Activated naive CD8-positive, alpha-beta T cell treated with anti-CD3 and anti-CD28 coated beads, Interleukin-2, amount 10 ng/mL, durations not matched to agents 7 days and 5 days (primary cell): ENCODE measurements at regions not wholly inside any gene's neighbourhood (a gene's known extent, or its start where the extent isn't known, plus 50 kb on each side); places are given as distances from the start of the nearest gene placed in this dataset.

ENCODE experiments used
- ATAC-seq: fragments of 150-1000 bp; cut with Tn5 transposase; one replicate; pipeline ENCODE4 v1.10.0; 2021; ENCODE audit warnings: low read depth, moderate library complexity
- POLR2A ChIA-PET: fragments of 350-600 bp; sonication (Branson Sonifier 250); formaldehyde crosslinking; loops from one replicate; lab custom pipeline; 2021; ENCODE audit warnings: antibody characterized with exemption; lab: Charles Lee
- DNase-seq: peaks from one replicate; pipeline ENCODE4 v3.0.0; 2021
- H3K27ac Mint-ChIP-seq: one replicate; pipeline ENCODE4 v1.8.0; 2022; ENCODE audit warnings: mild to moderate bottlenecking, mixed read lengths
- H3K27me3 Mint-ChIP-seq: one replicate; pipeline ENCODE4 v1.8.0; 2022; ENCODE audit warnings: mild to moderate bottlenecking, moderate library complexity, mixed read lengths
- H3K36me3 Mint-ChIP-seq: one replicate; pipeline ENCODE4 v1.8.0; 2021; ENCODE audit warnings: mild to moderate bottlenecking, mixed read lengths
- H3K4me1 Mint-ChIP-seq: one replicate; pipeline ENCODE4 v1.8.0; 2021; ENCODE audit warnings: mixed read lengths
- H3K4me3 Mint-ChIP-seq: one replicate; pipeline ENCODE4 v1.8.0; 2022; ENCODE audit warnings: mild to moderate bottlenecking, moderate library complexity, mixed read lengths
- H3K9me3 Mint-ChIP-seq: one replicate; pipeline ENCODE4 v1.8.0; 2021; ENCODE audit warnings: mixed read lengths

- H3K36me3 Mint-ChIP-seq, result no peaks in the 10 kb centered on the region
- H3K27ac Mint-ChIP-seq, result no peak overlapping the region
- H3K9me3 Mint-ChIP-seq, result peaks cover 4% of the 10 kb centered on the region
- ATAC-seq (no peak), DNase-seq (no peak)
- POLR2A ChIA-PET, result no interaction called here
- H3K4me3 Mint-ChIP-seq, result no peak overlapping the region
- H3K4me1 Mint-ChIP-seq, result no peaks in the 10 kb centered on the region
- H3K27me3 Mint-ChIP-seq, result no peaks in the 10 kb centered on the region
These were observed 236.4 kb upstream of the EEF2KMT start for GRCh38 chr16:5333991-5334390.

- no peak for DNase-seq
- Mint-ChIP-seq H3K27ac (no peak overlapping the region), H3K9me3 (peaks cover 4% of the 10 kb centered on the region), H3K27me3 (no peaks in the 10 kb centered on the region), H3K36me3 (no peaks in the 10 kb centered on the region), H3K4me3 (no peak overlapping the region), H3K4me1 (no peaks in the 10 kb centered on the region)
- POLR2A ChIA-PET, result no interaction called here
- ATAC-seq, result no peak
These were observed 235.5 kb upstream of the EEF2KMT start for GRCh38 chr16:5333126-5333525.

- no peak overlapping the region for H3K4me3 Mint-ChIP-seq
- H3K27ac Mint-ChIP-seq, result no peak overlapping the region
- POLR2A ChIA-PET, result no interaction called here
- DNase-seq (no peak), ATAC-seq (no peak)
- no peaks in the 10 kb centered on the region for H3K27me3 Mint-ChIP-seq
- H3K9me3 Mint-ChIP-seq, result peaks cover 4% of the 10 kb centered on the region
- H3K36me3 Mint-ChIP-seq, result no peaks in the 10 kb centered on the region
- H3K4me1 Mint-ChIP-seq, result no peaks in the 10 kb centered on the region
These were observed 232.5 kb upstream of the EEF2KMT start for GRCh38 chr16:5330058-5330457.

- DNase-seq (no peak), ATAC-seq (no peak)
- H3K27me3 Mint-ChIP-seq, result no peaks in the 10 kb centered on the region
- no peak overlapping the region for H3K27ac Mint-ChIP-seq
- H3K4me1 Mint-ChIP-seq, result no peaks in the 10 kb centered on the region
- H3K9me3 Mint-ChIP-seq, result peaks cover 4% of the 10 kb centered on the region
- H3K4me3 Mint-ChIP-seq, result no peak overlapping the region
- POLR2A ChIA-PET, result no interaction called here
- H3K36me3 Mint-ChIP-seq, result no peaks in the 10 kb centered on the region
These were observed 231.0 kb upstream of the EEF2KMT start for GRCh38 chr16:5328546-5328945.

- DNase-seq (no peak), ATAC-seq (no peak)
- Mint-ChIP-seq H3K4me3 (no peak overlapping the region), H3K4me1 (no peaks in the 10 kb centered on the region), H3K9me3 (peaks cover 4% of the 10 kb centered on the region), H3K27ac (no peak overlapping the region), H3K36me3 (no peaks in the 10 kb centered on the region), H3K27me3 (no peaks in the 10 kb centered on the region)
- POLR2A ChIA-PET, result no interaction called here
These were observed 228.8 kb upstream of the EEF2KMT start for GRCh38 chr16:5326395-5326794.

- Mint-ChIP-seq H3K27ac (no peak overlapping the region), H3K4me3 (no peak overlapping the region), H3K36me3 (no peaks in the 10 kb centered on the region), H3K4me1 (no peaks in the 10 kb centered on the region), H3K9me3 (no peaks in the 10 kb centered on the region), H3K27me3 (no peaks in the 10 kb centered on the region)
- POLR2A ChIA-PET, result no interaction called here
- ATAC-seq (no peak), DNase-seq (no peak)
These were observed 228.3 kb upstream of the EEF2KMT start for GRCh38 chr16:5325932-5326331.

GRCh38 chr16:5323284-5324141 lies 225.9 kb upstream of the EEF2KMT start:
- no peak for DNase-seq
- no peaks in the 10 kb centered on the region for H3K27me3 Mint-ChIP-seq
- H3K36me3 Mint-ChIP-seq, result no peaks in the 10 kb centered on the region
- H3K27ac Mint-ChIP-seq, result no peak overlapping the region
- no peak for ATAC-seq
- POLR2A ChIA-PET, result no interaction called here
- no peaks in the 10 kb centered on the region for H3K9me3 Mint-ChIP-seq
- no peaks in the 10 kb centered on the region for H3K4me1 Mint-ChIP-seq
- no peak overlapping the region for H3K4me3 Mint-ChIP-seq

GRCh38 chr16:5321930-5322329 lies 224.3 kb upstream of the EEF2KMT start:
- Mint-ChIP-seq H3K27ac (no peak overlapping the region), H3K36me3 (no peaks in the 10 kb centered on the region), H3K9me3 (no peaks in the 10 kb centered on the region), H3K4me3 (no peak overlapping the region), H3K27me3 (no peaks in the 10 kb centered on the region), H3K4me1 (no peaks in the 10 kb centered on the region)
- no peak for ATAC-seq
- POLR2A ChIA-PET, result no interaction called here
- DNase-seq, result no peak

GRCh38 chr16:5319799-5320198 lies 222.2 kb upstream of the EEF2KMT start:
- POLR2A ChIA-PET, result no interaction called here

GRCh38 chr16:5315914-5316313 lies 218.3 kb upstream of the EEF2KMT start:
- DNase-seq (no peak), ATAC-seq (no peak)
- H3K27me3 Mint-ChIP-seq, result no peaks in the 10 kb centered on the region
- no peaks in the 10 kb centered on the region for H3K4me1 Mint-ChIP-seq
- H3K9me3 Mint-ChIP-seq, result no peaks in the 10 kb centered on the region
- no peak overlapping the region for H3K4me3 Mint-ChIP-seq
- no peak overlapping the region for H3K27ac Mint-ChIP-seq
- H3K36me3 Mint-ChIP-seq, result no peaks in the 10 kb centered on the region
- POLR2A ChIA-PET, result no interaction called here

More at GRCh38 chr16:5319799-5320198, 222.2 kb upstream of the EEF2KMT start:
- Mint-ChIP-seq H3K27ac (no peak overlapping the region), H3K36me3 (no peaks in the 10 kb centered on the region), H3K4me3 (no peak overlapping the region), H3K9me3 (no peaks in the 10 kb centered on the region), H3K4me1 (no peaks in the 10 kb centered on the region), H3K27me3 (no peaks in the 10 kb centered on the region)
- ATAC-seq (no peak), DNase-seq (no peak)

GRCh38 chr16:5314377-5314776 lies 216.8 kb upstream of the EEF2KMT start:
- H3K36me3 Mint-ChIP-seq, result no peaks in the 10 kb centered on the region
- no peak overlapping the region for H3K4me3 Mint-ChIP-seq
- H3K27me3 Mint-ChIP-seq, result no peaks in the 10 kb centered on the region
- POLR2A ChIA-PET, result no interaction called here
- ATAC-seq (no peak), DNase-seq (no peak)
- no peaks in the 10 kb centered on the region for H3K9me3 Mint-ChIP-seq
- no peak overlapping the region for H3K27ac Mint-ChIP-seq
- H3K4me1 Mint-ChIP-seq, result no peaks in the 10 kb centered on the region

GRCh38 chr16:5309946-5310611 lies 212.5 kb upstream of the EEF2KMT start:
- Mint-ChIP-seq H3K4me3 (no peak overlapping the region), H3K4me1 (no peaks in the 10 kb centered on the region), H3K36me3 (no peaks in the 10 kb centered on the region), H3K27me3 (no peaks in the 10 kb centered on the region), H3K27ac (no peak overlapping the region), H3K9me3 (no peaks in the 10 kb centered on the region)
- POLR2A ChIA-PET, result no interaction called here
- no peak for DNase-seq
- ATAC-seq, result no peak

- H3K27me3 Mint-ChIP-seq, result no peaks in the 10 kb centered on the region
- H3K9me3 Mint-ChIP-seq, result peaks cover 1% of the 10 kb centered on the region
- DNase-seq (no peak), ATAC-seq (no peak)
- no peak overlapping the region for H3K27ac Mint-ChIP-seq
- no peak overlapping the region for H3K4me3 Mint-ChIP-seq
- POLR2A ChIA-PET, result no interaction called here
- no peaks in the 10 kb centered on the region for H3K36me3 Mint-ChIP-seq
- H3K4me1 Mint-ChIP-seq, result no peaks in the 10 kb centered on the region
These were observed 207.4 kb upstream of the EEF2KMT start for GRCh38 chr16:5305023-5305422.
